HG03108 (cell line): ENCODE measurements at regions not wholly inside any gene's neighbourhood (a gene's known extent, or its start where the extent isn't known, plus 50 kb on each side); places are given as distances from the start of the nearest gene placed in this dataset.

Experiments
- ATAC-seq: cut with Tn5 transposase; IDR thresholded peaks from one replicate; pipeline ENCODE4 v1.9.1; 2021; ENCODE audit warnings: moderate library complexity; ENCODE audit not compliant: unreplicated experiment

GRCh38 chr12:78760906-78761305 lies 103.7 kb upstream of the SYT1 start:
- no peak for ATAC-seq

DNA sequence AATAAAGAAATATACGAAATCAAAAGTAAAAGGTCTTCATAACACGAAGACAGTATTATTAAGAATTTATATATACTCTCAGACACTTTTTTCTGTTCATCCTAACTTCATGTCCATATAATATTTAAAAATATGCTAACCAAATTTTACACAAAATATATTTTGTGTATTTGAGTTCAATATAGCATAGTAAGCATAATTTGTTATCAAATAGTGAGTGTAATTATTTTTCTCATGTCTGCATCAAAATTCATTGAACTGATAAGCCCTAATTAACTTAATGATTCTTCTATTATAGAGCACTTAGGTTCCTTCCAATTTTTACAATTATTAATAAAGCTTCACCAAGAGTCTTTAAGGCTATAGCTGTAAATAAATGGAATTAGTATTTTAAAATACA lies 99.7 kb upstream of the SYT1 start:
- ATAC-seq = no peak

- no peak for ATAC-seq
These were observed 97.2 kb upstream of the SYT1 start for GRCh38 chr12:78767264-78767981.

DNA sequence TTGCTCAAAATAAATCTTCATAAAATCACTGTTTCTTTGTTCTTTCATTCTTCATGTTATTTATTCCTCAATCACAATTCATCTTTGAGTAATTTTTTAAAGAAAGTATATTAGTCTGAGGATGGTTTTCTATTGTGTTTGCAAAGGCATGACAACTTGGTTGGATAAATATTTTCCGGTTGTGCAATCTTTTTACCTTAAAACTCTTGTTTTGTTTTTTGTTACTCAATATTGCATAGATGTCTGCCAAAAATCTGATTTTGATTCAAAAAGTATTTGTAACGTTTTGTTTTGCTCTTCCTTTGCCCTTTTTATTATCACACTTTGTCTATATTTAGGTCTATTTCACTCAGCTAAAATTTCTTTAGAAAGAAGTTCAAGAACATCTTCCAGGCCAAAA lies 86.2 kb upstream of the SYT1 start:
- no peak for ATAC-seq

DNA sequence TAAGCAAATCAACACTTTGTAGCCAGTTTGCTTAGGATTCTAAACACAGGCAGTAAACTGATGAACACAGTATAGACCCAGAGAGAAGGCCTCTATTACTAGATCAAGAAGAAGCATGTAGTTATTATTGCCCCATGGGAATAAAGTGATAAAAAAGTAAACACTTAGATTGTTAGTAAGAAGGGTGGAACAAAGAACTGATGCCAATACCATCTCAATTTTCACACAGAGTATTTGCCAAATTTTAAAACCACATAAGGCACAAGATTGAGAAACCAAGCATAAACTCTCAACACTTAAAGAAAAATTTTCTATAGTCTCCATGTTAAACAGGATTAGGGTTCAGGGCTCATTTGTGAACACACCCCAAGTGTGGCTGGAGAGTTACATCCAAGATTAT lies 77.0 kb upstream of the SYT1 start:
- ATAC-seq = no peak

DNA sequence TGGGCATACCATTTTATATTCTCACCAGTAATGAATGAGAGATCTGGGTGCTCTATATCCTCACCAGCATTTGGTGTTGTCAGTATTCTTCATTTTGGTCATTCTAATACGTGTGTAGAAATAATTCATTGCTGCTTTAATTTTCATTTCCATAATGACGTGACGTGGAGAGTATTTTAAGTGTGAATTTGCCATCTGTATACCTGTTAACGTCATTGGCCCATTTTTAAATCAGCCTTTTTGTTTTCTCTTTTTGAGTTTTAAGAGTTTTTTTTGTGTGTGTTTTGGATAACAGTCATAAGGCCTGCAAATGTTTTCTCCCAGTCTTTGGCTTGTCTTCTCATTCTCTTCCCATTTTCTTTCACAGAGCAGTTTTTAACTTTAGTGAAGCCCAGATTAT lies 74.4 kb upstream of the SYT1 start:
- no peak for ATAC-seq

DNA sequence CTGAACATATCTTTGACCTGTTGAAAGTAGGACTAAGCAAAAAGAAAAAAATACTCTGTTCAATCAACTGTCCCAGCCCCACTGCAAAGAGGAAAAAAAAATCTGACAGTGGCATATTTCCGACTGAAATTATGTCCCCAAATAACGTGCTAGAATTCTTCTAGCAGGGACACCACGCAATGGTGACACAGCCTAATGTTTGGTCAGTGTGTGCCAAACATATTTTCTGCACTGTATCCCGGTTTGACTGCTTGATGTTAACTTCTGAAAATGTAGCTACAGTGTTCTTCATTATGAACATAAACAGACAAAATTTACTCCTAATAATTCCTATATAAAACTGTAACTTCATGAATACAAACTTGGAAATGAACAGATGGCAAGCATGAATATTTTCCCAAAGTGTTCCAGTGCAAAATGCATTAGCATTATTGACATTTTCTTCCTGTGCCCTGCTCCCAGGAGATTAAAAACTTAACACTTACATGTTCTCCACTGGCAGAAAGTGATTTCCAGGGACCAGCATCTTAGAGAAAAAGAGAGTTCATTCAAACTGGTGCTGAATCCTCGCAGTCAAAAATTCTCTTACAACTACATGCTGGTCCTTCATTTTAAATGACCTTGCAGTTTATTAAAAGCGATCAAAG lies 72.4 kb upstream of the SYT1 start:
- ATAC-seq = no peak

GRCh38 chr12:78793491-78793890 lies 71.1 kb upstream of the SYT1 start:
- no peak for ATAC-seq

DNA sequence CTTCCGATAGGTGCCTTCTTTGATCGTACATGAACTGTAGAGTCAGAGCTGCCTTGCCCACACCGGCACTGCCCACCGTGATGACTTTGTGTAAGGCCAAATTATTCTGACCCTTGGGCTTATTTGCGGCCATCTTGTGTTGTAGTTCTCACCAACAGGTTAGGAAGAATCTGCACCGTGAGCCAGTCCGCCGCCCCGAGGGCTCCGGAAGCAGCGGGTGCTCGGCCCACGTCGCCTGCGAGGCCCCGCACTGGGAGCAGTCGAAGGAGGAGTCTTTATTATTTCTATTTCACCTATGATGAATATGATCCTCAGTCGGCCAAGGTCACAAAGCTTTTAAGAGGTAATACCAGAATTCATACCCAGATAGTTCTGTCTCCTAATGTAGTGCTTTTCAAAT lies 70.6 kb upstream of the SYT1 start:
- no peak for ATAC-seq

GRCh38 chr12:78795934-78796445 lies 68.6 kb upstream of the SYT1 start:
- ATAC-seq = no peak

- ATAC-seq = no peak
These were observed 67.2 kb upstream of the SYT1 start for GRCh38 chr12:78797196-78797931.

DNA sequence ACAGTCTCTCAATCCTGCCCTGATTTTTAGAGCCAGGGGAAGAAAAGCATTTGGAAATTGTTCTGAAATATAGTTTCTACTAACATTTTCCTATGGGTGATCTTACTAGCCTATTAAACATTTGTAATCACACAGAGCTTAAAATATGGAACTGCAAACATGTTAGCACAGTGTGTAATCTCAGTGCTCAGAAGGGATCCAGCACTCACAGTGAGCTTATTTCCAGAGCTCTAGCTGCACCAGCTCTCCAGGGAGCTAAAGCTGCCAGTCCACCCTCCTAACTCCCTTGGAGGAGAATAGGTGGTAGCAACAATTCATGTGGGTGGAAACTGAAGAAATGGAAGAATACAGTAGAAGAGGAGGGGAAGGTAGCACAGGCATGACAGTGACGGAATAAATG lies 64.9 kb upstream of the SYT1 start:
- ATAC-seq = no peak

GRCh38 chr12:78802593-78802992 lies 62.0 kb upstream of the SYT1 start:
- no peak for ATAC-seq

- ATAC-seq = no peak
These were observed 60.3 kb upstream of the SYT1 start for GRCh38 chr12:78804262-78804661.
